ENCODE measurements at regions not wholly inside any gene's neighbourhood (a gene's known extent, or its start where the extent isn't known, plus 50 kb on each side); places are given as distances from the start of the nearest gene placed in this dataset.

DNA sequence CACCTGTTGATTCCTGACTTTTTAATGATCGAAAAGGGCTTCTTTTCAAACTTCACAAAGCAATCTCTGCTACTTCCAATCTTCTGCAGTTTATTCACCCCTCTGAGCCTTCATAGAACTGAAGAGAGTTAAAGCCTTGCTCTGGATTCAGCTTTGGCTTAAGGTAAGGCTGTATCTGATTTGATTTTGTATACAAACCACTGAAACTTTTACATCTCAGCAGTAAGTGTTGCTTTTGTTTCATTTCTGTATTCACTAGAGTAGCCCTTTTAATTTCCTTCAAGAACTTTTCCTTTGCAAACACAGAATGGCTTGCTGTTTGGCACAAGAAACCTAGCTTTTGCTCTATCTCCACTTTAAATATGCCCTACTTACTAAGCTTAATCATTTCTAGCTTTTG, 1193.0 kb upstream of the GBE1 start:
- DNase-seq (ENCODE audit: insufficient read length, low spot score) (no peak), FAIRE-seq (no peak)

- no peak for FAIRE-seq
- DNase-seq (ENCODE audit: insufficient read length, low spot score) = no peak
These were observed 1180.6 kb upstream of the GBE1 start for GRCh38 chr3:82942041-82942440.

DNA sequence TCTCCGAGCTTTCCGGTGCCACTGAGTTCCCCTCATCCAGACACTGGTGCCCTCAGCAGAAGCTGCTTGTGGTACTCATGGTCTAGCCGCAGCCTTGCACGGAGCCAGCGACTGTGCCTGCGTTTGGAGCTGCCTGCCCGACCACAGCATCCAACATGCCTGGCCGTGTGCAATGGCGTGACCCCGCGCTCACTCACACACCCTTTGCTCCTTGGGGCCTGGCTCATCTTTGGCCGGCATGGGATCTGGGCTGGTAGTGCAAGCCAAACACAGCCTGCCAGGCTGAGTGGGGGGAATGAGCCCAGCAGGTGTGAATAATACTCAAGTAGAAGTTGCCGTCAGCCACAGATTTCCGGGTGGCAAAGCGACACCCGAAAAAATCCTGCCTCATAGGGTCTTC, 1178.7 kb upstream of the GBE1 start:
- no peak for FAIRE-seq
- DNase-seq (ENCODE audit: insufficient read length, low spot score) = no peak

DNA sequence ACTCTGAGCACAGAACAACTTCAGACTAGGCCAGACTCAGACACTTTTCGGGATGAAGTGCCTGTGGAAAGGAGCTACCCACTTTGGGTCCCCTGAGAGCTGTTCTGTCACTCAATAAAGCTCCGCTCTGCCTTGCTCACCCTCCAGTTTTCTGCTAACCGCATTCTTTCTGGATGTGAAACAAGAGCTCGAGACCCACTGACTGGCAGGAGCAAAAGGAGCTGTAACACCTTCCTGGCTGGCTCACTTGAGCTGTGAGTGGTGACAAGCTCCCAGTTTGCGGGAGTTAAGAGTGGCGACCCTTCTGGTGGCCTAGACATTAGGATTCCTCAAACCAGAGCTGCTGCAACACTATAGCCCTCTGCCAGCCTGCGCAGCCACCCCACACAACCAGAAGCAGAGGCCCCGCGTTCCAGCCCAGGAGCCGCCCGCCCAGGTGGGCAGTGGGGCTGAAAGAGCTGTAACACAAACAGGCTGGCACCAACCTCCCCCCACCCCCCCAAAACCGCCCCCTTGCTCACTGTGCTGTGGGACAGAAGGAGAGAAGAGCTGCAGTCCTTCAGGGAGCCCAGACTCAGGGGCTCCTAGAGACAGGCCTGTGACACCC, 1178.1 kb upstream of the GBE1 start:
- FAIRE-seq = no peak
- no peak for DNase-seq (ENCODE audit: insufficient read length, low spot score)

DNA sequence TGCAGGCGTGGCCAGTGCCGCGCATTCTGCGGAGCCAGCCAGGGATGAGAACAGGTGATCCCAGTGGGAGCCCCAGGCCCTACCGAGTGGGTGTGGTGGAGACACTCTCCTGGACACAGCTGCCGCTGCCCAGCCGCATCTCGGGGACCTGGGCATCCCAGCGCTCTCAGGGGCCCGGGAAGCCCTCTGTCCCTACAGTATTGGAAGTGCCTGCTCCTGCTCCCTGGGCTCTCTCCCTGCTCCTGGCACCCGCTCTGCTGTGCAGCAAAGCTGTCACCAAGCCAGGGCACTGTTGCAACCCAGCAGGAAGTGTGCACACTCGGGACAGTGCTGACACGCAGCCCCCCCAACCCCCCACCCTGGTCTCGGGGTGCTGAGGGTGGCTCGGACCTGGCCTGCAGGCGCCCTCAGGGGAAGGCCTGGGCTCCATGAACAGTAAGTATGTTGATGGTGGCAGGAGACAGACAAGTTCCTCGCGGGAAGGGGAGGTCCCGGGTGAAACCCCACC, 1177.4 kb upstream of the GBE1 start:
- FAIRE-seq = no peak
- DNase-seq (ENCODE audit: insufficient read length, low spot score) = no peak

DNA sequence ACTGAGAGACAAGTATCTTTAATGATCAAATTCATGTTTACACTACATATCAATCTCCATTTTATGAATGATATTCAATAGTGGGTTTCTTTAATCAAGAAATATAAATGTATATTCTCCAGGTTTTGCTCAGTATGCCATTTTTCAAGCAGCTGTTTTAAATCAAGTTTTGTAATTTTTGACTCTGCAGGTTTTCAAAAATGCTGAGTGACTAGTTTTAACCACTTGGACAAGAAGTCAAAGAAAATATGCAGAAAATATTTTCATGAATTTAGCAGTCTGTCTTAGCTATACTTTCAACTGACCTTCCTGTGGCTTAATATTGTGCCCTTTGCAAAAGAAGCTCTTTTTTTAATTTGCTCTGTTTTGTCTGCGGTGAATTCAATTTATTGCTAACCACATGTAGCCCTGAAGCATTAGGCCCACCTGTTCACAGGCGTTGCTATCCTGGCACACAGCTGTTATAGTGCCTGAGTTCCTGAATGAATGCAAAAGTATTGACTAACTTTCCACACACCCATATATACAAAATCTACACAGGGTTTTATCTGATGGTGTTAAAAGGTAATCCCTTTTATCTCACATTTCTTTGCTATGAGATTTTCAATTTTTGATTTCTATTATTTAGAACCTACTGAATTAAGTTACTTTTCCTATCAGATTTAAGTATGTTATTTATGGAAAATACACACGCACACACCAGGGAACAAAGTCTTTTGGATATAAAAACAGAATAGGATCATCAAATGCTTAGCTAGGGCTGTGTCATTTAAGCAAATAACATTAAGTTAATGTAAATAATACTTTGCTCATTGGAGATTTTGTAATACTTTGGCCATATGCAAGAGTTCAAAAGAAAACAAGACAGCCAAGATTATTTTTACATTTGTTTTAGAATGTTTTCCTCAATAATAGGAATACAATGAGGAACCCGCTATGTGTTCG, 1166.1 kb upstream of the GBE1 start:
- DNase-seq (ENCODE audit: insufficient read length, low spot score) (no peak), FAIRE-seq (no peak)

DNA sequence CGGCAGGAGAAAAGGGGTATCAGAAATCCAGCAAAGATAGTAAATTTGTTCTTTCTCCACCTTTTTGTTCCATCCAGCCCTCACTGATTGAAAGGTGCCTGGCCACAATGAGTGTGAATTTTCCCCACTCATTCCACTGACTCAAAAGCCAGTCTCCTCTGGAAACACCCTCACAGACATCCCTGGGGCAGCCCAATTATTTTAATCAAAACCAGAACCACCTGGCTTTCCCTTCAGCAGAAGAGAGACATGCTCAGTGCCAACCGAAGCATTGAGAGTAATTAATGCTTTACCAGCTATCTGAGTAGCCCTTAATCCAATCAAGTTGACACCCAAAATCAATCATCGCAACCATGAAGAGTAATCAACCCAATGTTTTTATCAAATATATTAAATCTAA, 1129.6 kb upstream of the GBE1 start:
- DNase-seq (ENCODE audit: insufficient read length, low spot score) (no peak), FAIRE-seq (no peak)

DNA sequence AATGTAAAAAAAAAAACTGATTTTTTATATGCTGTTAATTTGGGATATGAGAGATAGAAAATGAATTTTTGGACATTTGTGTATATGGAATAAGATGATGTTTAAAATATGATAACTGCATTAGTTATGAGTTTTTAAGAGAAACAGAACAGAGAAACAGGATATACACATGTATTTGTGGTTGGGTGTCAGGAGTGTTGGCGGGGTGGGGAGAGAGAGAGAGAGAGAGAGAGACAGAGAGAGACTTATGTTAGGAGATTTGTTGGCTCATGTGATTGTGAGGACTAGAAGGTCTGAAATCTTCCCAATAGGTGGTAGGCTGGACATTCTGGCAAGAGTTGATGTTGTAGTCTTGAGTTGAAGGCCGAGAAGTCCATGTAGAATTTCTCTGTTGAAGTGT, 1121.6 kb upstream of the GBE1 start:
- no peak for FAIRE-seq

GRCh38 chr3:82875401-82875800, 1114.0 kb upstream of the GBE1 start:
- DNase-seq (ENCODE audit: insufficient read length, low spot score) = no peak
- FAIRE-seq = no peak

More for the DNA sequence above, 1121.6 kb upstream of the GBE1 start:
- DNase-seq (ENCODE audit: insufficient read length, low spot score) = no peak

- DNase-seq (ENCODE audit: insufficient read length, low spot score) (no peak), FAIRE-seq (no peak)
These were observed 1078.4 kb upstream of the GBE1 start for GRCh38 chr3:82839871-82840270.

DNA sequence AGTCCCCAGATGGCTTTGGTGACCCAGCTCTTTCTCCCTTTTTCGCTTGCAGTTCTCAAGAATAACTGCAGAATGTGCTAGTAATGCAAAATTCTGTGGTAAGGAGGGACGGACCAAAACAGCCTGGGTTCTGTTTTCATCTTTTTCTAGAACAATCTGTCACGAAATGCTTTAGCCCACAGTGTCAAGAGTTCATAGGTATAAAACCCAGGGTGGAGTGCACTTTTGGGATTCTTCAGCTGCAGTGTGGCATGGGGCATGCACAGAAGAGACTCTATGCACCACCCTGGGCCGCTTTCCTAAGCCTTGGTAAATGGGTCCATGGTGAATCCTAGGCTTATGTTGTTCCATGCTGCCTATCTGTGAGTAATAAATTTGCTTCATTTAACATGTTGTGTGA, 1072.7 kb upstream of the GBE1 start:
- DNase-seq (ENCODE audit: insufficient read length, low spot score) (no peak), FAIRE-seq (no peak)

DNA sequence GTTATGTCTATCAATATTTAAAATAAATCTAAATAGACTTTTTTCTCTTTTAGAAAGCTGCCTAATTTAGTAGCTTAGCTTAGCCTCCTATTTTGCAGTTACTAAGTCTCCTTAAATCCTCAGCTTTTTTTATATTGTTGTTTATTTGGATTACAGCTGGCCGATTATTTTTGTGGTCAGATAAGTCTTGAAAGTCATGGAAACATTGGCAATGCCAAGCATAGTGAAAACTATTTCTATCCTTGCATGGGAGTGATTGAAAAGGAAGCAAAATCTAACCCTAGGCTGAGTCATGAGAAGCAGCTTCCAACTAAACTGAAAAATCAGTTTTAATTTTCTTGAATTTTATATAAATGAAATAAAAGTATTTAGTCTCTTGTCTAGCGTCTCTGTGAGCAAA, 1063.0 kb upstream of the GBE1 start:
- DNase-seq (ENCODE audit: insufficient read length, low spot score) = no peak
- FAIRE-seq = no peak

- DNase-seq (ENCODE audit: insufficient read length, low spot score) = no peak
- FAIRE-seq = no peak
These were observed 1054.6 kb upstream of the GBE1 start for GRCh38 chr3:82816086-82816485.

DNA sequence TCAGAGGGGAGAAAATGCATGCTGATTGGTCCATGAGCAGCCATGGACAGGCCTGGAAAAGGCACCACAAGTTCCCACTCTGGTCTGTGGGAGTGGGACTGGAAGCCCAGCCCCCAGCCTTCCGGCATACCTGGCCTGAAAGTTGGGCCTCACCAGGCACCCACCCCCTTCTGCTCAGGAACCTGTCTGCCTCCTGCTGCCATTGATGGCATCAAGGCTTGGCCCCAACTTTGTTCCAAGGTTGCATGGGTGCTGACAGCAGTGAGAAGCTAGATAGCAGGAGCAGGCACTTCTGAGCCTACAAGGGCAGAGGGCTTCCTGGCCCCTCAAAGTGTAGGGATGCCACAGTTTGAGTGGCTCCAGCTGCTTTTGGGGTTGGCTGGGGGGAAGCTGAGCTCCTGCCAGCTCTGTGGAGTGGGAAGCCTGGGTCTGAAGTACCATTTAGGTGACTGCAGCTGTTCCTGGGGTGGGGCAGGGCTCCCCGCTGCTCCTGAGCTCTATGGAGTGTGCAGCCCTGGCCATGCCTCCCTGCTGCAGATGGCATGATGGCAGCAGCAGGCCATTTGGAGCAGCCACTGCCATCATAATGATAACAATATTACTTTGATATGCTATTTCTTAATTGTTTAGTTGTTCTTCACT, 1054.1 kb upstream of the GBE1 start:
- FAIRE-seq (no peak), DNase-seq (ENCODE audit: insufficient read length, low spot score) (no peak)

DNA sequence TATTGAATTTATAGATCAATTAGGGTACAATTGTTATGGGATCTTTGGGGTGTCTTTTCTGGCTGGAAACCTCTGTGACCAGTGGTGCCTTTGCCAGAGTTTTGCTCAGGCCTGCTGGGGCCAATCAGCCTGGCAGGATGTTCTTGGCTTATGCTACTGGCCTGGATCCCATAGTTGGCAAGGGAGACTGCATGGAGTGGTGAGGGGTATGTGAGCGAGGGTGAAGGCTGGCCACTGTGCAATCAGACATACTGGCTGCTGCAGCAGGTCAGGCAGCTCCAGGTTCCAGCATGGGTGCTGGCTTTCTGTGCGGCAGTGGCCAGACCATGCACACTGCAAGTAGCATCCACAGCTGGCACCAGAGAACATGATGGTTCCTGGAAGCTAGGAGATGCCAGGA, 1053.2 kb upstream of the GBE1 start:
- DNase-seq (ENCODE audit: insufficient read length, low spot score) (no peak), FAIRE-seq (no peak)

- DNase-seq (ENCODE audit: insufficient read length, low spot score) (no peak), FAIRE-seq (no peak)
These were observed 1046.3 kb upstream of the GBE1 start for GRCh38 chr3:82807781-82808180.

DNA sequence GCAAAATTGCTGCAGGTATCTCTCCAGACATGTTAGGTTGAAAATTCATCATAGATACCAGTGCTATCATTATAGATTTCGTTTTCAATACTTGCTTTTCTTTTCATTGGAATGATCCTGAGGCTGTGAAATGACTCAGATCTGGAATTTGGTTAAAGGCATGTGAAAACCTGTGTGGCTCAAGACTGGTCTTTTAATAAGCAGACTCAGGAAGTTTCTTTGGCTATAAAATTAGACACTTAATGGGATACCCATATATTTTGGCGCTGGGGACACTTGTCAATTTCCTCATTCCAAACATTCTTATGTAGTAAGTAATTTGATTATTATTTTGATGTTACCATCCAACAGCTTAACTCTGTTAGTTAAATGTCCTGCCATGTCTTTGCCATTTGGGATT, 1041.1 kb upstream of the GBE1 start:
- FAIRE-seq (no peak), DNase-seq (ENCODE audit: insufficient read length, low spot score) (peak; percentile 14)

DNA sequence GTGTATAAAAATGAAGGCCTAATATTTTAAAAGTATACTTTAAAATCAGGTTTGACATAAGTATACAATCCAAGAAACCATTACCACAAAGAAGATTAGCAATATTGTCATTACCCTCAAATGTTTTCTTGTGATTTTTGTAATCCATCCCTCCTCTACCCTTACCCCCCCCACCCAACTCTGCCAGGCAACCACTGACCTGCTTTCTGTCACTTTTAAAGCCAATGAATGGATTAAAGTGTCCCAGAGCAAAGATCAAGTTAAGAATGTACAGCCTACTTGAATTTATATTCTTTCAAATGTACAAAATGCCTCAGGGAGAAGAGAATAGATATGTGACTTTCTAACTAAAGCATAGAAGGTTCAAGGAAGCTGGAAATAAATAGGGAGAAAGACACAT, 1038.8 kb upstream of the GBE1 start:
- DNase-seq (ENCODE audit: insufficient read length, low spot score) = no peak
- FAIRE-seq = no peak

GRCh38 chr3:82796765-82797164, 1035.3 kb upstream of the GBE1 start:
- DNase-seq (ENCODE audit: insufficient read length, low spot score) (no peak), FAIRE-seq (no peak)

- FAIRE-seq (no peak), DNase-seq (ENCODE audit: insufficient read length, low spot score) (no peak)
These were observed 1029.8 kb upstream of the GBE1 start for GRCh38 chr3:82791241-82791640.

DNA sequence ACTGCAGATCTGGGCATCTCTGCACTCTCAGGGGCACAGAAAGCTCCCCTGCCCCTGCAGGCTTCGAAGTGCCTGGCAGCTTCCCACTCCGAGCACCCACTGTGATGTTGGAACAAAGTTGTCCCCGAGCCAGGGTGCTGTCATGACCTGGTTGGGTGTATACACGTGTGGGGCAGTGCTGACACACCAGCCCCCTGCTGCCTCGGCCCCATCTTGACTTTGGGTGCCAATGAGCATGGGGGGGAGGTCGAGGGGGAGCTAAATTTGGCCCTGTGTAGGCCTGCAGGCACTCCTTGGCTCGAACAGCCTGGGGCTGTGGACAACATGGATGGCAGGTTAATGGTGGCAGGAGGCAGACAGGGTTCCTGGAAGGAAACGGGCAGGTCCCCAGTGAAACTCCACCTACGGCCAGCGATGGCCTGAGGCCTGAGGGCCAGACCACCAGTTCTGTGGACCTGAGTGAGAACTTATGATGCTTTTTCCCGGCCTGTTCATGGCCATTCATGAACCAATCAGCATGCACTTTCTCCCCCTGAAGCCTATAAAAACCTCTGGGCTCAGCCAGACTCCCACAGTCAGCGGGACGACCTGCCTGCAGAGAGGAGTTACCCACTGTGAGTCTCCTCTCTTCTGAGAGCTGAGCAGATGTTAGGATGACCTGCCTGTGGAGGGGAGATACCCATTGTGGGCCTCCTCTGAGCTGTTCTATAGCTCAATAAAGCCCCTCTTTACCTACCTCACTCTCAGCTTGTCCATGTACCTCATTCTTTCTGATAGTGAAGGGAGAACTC, 1029.1 kb upstream of the GBE1 start:
- FAIRE-seq = no peak
- DNase-seq (ENCODE audit: insufficient read length, low spot score) = no peak
